HCT116 (cell line): ENCODE measurements at regions not wholly inside any gene's neighbourhood (a gene's known extent, or its start where the extent isn't known, plus 50 kb on each side); places are given as distances from the start of the nearest gene placed in this dataset.

Source experiments
- EZH2 ChIP-seq: fragments of 200-600 bp; sonication (generic); IDR thresholded peaks from 2 replicates; pipeline ENCODE4 v1.6.1; 2017; ENCODE audit warnings: antibody characterized with exemption, mixed run types
- POLR2A ChIP-seq: IDR thresholded peaks from 2 replicates; pipeline ENCODE4 v1.7.0; 2011; ENCODE audit warnings: borderline replicate concordance; ENCODE audit not compliant: insufficient read depth, insufficient read length; ENCODE audit errors: extremely low read depth
- TF ChIP-seq, protein P1 (sequence below): IDR thresholded peaks from 2 replicates; pipeline ENCODE4 v1.6.1; 2012; ENCODE audit warnings: low read depth

GRCh38 chr6:137545073-137545472, 50.9 kb upstream of the OLIG3 start:
- no peak for TF ChIP-seq EZH2
- TF ChIP-seq POLR2A = no peak
- TF ChIP-seq, protein P1, sequence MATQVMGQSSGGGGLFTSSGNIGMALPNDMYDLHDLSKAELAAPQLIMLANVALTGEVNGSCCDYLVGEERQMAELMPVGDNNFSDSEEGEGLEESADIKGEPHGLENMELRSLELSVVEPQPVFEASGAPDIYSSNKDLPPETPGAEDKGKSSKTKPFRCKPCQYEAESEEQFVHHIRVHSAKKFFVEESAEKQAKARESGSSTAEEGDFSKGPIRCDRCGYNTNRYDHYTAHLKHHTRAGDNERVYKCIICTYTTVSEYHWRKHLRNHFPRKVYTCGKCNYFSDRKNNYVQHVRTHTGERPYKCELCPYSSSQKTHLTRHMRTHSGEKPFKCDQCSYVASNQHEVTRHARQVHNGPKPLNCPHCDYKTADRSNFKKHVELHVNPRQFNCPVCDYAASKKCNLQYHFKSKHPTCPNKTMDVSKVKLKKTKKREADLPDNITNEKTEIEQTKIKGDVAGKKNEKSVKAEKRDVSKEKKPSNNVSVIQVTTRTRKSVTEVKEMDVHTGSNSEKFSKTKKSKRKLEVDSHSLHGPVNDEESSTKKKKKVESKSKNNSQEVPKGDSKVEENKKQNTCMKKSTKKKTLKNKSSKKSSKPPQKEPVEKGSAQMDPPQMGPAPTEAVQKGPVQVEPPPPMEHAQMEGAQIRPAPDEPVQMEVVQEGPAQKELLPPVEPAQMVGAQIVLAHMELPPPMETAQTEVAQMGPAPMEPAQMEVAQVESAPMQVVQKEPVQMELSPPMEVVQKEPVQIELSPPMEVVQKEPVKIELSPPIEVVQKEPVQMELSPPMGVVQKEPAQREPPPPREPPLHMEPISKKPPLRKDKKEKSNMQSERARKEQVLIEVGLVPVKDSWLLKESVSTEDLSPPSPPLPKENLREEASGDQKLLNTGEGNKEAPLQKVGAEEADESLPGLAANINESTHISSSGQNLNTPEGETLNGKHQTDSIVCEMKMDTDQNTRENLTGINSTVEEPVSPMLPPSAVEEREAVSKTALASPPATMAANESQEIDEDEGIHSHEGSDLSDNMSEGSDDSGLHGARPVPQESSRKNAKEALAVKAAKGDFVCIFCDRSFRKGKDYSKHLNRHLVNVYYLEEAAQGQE = no peak
